GM19328 (cell line): ENCODE measurements at regions not wholly inside any gene's neighbourhood (a gene's known extent, or its start where the extent isn't known, plus 50 kb on each side); places are given as distances from the start of the nearest gene placed in this dataset.
"Not testable (repeated sequence)": the region's sequence is repeated elsewhere in the genome, so short reads cannot be mapped to it uniquely, and the experiment has no call there.

Experiments used
- ATAC-seq: cut with Tn5 transposase; IDR thresholded peaks from one replicate; pipeline ENCODE4 v1.9.1; 2021; ENCODE audit warnings: mild to moderate bottlenecking, moderate library complexity; ENCODE audit not compliant: unreplicated experiment

GRCh38 chr9:31837211-31837610 is 547.2 kb upstream of the ACO1 start:
- no peak for ATAC-seq

DNA sequence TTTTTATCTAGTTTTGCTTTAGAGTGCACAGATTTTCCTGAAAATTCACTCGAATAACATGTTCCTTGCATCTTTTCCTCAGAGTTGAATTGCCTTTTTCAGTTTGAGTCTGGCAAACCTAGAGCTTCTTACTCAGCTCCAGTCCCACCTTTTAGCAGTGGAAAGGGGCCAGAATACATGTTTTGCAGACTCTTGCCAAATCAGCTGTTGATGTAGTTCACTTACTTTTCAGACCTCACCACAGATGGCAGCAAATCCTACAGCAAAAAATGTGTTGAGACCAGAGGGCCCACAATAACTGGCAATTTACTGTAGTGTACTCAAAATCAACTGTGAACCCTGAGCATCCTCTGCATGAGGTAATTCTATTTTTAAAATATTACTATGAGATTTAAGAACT is 545.2 kb upstream of the ACO1 start:
- ATAC-seq: no peak

GRCh38 chr9:31840702-31841101 is 543.7 kb upstream of the ACO1 start:
- no peak for ATAC-seq

DNA sequence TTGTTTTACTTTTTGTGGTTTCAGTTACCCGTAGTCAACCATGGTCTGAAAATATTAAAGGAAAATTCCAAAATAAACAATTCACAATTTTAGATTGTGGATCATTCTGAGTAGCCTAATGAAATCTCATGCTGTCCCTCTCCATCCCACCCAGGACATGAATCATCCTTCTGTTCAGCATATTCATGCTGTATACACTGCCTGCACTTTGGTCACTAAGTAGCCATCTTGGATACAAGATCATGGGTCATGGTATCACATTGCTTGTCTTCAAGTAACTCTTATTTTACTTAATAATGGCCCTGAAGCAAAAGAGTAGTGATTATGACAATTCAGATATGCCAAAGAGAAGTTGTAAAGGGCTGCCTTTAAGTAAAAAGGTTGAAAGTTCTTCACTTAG is 536.5 kb upstream of the ACO1 start:
- ATAC-seq: no peak

DNA sequence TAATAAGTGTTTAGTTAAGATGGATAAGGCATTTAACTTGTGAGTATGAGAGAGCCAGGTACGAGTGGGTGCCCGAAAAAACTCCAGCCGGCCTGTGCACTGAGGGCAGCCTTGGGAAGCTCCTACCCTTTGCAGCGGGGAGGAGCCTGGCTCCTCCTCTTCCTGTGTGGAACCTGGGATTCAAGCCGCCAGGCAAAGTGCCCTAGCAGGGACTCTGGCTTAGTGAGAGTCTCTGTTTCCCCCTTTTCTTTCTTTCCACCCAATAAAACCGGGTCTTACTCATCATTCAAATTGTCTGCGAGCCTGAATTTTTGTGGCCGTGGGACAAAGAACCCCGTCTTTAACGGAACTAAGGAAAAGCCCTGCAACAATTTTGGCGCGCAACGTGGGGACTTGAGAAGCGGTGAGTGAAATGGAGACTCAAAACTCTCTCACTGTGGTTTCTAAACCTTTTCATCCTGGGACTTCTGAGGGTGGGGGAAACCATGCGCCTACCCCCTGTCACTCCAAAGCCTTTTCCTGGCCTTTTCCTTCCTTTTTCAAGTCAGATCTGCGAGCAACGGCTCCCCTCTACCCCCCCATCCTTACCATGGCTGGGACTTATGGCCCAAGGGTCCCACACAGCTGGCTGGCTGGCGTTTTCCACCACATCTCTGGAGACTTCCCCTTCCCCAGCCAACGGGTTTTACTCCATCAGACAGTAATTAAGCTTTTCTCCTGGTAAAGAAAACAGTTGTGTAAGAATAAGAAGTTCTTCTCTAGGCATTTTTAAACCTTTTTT is 535.7 kb upstream of the ACO1 start:
- ATAC-seq: no peak

- ATAC-seq: no peak
These were observed 530.3 kb upstream of the ACO1 start for GRCh38 chr9:31854187-31854586.

- ATAC-seq: no peak
These were observed 515.6 kb upstream of the ACO1 start for GRCh38 chr9:31868830-31869229.

- ATAC-seq: no peak
These were observed 514.2 kb upstream of the ACO1 start for GRCh38 chr9:31870276-31870675.

DNA sequence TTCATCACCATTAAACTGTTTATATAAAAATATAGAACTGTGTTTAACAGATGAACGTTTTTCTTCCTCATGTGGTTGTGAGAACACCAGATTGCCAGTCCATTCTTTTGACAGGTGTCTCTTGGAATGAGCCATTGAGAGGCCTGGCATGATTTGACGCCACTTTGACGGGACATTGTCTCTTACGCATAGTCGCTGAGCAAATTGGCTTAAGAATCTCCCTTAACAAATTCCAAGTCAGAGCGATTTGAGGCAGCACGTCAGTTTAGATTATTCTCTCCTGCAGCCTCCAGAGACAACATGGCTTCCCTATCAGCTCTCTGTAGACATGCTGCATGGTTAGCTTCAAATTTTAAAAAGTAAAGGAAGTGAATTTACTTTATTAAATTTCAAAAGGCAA is 510.7 kb upstream of the ACO1 start:
- no peak for ATAC-seq

DNA sequence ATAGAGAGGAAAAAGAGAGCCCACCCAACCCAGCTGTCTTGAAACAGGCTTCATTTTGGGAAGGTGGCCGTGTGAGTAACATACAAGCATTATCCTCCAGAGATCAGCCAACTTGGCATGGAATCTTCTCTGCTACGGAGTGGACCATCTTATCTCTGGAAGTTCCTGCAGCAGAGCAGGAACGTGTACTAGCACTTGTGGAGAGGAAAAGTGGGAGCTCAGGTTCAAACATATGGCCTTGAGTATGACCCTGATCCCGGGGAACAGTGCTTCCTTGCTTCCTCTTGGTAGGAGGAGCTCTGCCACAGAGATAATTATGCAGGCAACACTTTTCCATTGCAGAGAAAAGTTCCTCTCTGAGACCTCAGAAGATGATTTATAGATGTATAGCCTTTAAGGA is 490.4 kb upstream of the ACO1 start:
- no peak for ATAC-seq

DNA sequence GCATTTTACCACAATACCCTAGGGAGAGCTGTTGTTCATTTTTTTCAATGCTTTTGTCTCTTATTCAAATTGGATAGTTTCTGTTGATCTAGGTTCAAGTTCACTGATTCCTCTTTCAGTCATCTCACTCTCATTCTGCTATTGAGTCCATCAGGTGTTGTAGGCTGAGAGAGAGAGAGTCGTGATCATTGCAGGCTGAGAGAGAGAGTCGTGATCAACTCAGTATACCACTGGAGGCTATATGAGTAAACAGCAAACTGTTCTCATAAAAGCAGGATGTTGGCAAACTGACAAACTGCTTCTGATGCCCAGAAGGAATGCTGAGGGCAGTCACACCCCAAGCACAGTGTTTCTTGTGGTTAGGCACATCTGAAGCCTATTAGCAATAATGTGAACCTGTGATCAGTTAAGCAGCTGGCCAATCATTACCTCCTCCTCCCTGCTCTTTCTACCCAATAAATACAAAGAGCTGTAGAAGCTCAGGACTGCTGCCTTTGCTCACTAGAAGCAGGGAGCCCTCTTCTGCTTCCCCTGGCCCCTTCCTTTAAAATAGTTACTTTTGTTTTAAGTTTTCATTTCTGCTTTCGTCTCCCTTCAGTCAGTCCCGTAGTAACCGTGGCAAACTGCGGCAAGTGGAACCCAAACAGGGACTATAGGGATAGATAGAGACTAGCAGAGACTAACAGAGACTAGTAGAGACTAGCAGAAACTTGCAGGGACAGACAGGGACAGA is 476.1 kb upstream of the ACO1 start:
- no peak for ATAC-seq

DNA sequence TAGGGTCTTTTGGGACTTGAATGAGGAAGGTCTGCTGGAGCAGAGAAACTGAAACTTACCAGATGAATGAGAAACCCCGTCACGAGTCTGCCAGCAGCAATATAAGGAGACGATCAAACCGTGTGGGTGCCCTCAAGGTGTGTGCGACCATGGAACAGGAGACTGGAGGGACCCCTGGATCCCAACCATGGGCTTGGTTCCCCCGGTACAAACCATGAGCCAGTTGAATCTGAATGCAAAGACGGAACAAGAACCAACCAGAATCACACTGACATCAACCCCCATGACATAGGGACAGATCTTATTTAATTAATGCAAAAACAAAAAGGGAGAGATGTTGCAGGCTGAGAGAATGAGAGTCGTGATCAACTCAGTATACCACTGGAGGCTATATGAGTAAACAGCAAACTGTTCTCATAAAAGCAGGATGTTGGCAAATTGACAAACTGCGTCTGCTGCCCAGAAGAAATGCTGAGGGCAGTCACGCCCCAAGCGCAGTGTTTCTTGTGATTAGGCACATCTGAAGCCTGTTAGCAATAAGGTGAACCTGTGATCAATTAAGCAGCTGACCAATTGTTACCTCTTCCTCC is 475.5 kb upstream of the ACO1 start:
- ATAC-seq: no peak

DNA sequence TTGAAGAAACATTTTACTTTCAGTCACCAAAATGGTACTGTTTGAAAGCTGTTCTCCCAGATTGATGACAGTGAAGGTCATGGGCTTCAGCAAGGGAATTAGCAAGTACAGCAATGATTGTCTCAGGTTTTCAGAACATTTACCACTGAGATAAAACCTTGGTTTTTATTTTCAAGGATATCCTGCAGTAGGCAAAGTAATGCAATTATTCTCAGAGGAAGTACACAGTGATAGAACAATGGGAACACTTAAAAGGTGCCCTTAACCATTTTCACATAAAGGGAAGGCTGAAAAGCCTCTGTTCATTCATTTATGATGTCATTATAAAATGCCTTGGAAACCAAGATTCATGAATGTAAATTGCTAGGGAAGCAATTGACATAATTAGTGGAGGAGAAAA is 471.8 kb upstream of the ACO1 start:
- no peak for ATAC-seq

DNA sequence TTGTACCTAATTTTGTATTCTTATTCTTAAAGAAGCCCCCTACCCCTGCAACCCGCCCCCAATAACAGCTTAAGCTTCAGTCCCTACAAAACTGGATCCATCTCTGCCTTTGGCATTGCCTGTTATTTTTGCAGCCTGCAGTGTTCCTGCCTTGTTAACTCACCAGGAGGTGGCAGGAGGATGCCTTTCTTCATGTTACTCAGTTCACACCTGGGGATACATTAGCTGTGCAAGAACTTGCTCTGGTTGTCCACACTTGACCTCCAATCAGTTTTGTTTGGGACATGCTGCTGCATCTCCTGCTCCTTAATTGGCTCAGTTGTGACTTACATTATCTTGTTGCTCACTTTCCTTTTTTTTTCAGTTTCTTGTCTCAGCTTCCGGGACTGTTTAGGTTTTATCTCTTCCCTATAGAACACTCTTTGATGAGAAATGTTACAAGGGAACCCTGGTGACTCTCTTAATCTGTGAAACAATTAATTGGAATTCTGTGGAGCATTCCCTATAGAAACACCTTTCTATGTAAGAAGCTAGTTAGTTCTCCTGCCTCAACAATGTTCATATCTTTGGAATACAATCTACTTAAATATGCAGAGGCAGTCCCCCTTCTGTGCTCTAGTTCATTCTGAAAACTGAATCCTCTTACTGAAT is 467.7 kb upstream of the ACO1 start:
- no peak for ATAC-seq

DNA sequence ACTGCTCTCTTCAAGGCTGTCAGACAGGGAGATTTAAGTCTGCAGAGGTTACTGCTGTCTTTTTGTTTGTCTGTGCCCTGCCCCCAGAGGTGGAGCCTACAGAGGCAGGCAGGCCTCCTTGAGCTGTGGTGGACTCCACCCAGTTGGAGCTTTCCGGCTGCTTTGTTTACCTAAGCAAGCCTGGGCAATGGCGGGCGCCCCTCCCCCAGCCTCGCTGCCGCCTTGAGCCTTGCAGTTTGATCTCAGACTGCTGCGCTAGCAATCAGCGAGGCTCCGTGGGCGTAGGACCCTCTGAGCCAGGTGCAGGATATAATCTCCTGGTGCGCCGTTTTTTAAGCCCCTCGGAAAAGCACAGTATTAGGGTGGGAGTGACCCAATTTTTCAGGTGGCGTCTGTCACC is 446.7 kb upstream of the ACO1 start:
- not testable (repeated sequence) for ATAC-seq

DNA sequence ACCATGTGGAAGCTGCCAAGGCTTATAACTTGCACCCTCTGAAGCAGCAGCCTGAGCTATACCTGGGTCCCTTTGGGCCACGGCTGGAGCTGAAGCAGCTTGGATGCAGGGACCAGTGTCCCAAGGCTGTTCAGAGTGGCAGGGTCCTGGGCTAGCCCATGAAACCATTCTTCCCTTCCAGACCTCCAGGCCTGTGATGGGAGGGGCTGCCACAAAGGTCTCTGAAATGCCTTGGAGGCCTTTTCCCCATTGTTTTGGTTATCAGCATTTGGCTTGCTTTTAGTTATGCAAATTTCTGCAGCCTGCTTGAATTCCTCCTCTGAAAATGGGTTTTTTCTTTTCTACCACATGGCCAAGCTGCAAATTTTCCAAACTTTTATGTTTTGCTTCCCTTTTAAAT is 433.7 kb upstream of the ACO1 start:
- ATAC-seq: no peak

GRCh38 chr9:31958572-31958971 is 425.9 kb upstream of the ACO1 start:
- ATAC-seq: no peak

- ATAC-seq: no peak
These were observed 414.9 kb upstream of the ACO1 start for GRCh38 chr9:31969552-31969951.

DNA sequence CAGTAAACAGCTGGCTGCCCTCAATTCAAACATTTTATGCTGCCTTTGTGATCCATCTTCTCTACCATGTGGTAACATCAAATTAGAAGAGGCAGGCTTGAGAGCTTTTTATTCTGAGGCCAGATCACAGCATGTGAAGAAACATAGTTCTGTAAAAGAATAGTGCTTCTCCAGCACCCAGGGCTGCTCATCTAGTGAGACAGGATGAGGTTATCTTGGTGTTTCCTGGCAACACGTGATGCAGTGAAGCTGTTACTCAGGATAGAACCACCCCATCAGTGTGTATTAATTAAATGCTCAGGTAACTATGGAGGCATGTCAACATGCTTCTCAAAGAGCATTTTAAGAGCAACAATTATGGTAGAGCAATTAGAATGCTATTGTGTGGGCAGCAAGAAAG is 400.5 kb upstream of the ACO1 start:
- no peak for ATAC-seq

- ATAC-seq: no peak
These were observed 388.1 kb upstream of the ACO1 start for GRCh38 chr9:31996331-31996730.

DNA sequence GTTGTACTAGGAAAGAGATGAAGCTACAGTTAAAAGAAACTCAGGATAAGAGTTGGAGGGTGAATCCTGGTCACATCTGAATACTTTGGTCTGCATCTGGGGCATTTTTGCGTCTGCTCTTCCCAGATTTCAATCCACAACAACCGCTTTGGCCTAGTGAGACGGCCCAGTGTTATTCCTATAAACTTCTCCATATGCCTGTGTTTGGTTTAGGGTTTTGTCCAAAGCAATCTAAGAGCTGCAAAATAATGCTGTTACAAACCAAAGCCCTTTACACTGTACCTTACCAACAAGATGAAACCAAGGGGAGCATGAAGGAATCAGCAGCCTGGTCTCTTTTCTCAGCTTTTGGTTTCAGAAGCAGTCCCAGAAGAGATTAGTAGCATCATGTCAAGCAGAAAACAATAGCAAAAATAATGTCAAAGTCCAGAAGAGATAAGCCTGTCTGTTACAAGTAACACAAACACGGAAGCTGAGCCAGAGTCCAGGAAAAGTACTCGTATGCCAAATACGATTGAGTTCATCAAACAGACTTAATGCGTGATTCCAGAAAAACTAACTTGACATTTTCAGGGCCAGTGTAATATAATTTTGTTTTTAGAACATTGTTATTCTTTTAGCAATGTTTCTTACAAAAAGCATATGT is 379.9 kb upstream of the ACO1 start:
- no peak for ATAC-seq
